Fibroblast of lung (primary cell): ENCODE measurements at regions not wholly inside any gene's neighbourhood (a gene's known extent, or its start where the extent isn't known, plus 50 kb on each side); places are given as distances from the start of the nearest gene placed in this dataset.

Experiments
- EZH2 ChIP-seq: IDR thresholded peaks from 2 replicates; pipeline ENCODE4 v1.5.1; 2012; ENCODE audit warnings: low read length, control low read depth, mild to moderate bottlenecking; ENCODE audit errors: missing control alignments
- TF ChIP-seq, protein P1 (sequence below), 2 donors: IDR thresholded peaks in 1 of 2; conservative IDR thresholded peaks in 1 of 2; 1 replicate in 1 of 2; 2 replicates in 1 of 2; pipeline ENCODE4 v1.5.1; 2011 to 2012; ENCODE audit warnings: low read length in 2 of 2, control low read depth in 1 of 2, inconsistent platforms in 1 of 2, low read depth in 1 of 2, mild to moderate bottlenecking in 1 of 2

GRCh38 chr9:29228558-29228957, 1655.3 kb upstream of the C9orf72 start:
- TF ChIP-seq, protein P1, sequence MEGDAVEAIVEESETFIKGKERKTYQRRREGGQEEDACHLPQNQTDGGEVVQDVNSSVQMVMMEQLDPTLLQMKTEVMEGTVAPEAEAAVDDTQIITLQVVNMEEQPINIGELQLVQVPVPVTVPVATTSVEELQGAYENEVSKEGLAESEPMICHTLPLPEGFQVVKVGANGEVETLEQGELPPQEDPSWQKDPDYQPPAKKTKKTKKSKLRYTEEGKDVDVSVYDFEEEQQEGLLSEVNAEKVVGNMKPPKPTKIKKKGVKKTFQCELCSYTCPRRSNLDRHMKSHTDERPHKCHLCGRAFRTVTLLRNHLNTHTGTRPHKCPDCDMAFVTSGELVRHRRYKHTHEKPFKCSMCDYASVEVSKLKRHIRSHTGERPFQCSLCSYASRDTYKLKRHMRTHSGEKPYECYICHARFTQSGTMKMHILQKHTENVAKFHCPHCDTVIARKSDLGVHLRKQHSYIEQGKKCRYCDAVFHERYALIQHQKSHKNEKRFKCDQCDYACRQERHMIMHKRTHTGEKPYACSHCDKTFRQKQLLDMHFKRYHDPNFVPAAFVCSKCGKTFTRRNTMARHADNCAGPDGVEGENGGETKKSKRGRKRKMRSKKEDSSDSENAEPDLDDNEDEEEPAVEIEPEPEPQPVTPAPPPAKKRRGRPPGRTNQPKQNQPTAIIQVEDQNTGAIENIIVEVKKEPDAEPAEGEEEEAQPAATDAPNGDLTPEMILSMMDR (conservative IDR thresholded peaks at IDR 0.05 in 1 of 2, IDR thresholded peaks at IDR 0.05 in 1 of 2; ENCODE audit: low read depth in 1 of 2, low read length in 2 of 2): no peak
- TF ChIP-seq EZH2: no peak
